NCI-H226 (cell line): ENCODE measurements at regions not wholly inside any gene's neighbourhood (a gene's known extent, or its start where the extent isn't known, plus 50 kb on each side); places are given as distances from the start of the nearest gene placed in this dataset.
A peak's percentile ranks its signal among the peaks of the same experiment; 100 is the strongest.

Experiments
- DNase-seq: peaks from one replicate; pipeline ENCODE4 v3.0.0-alpha.2; 2015

DNA sequence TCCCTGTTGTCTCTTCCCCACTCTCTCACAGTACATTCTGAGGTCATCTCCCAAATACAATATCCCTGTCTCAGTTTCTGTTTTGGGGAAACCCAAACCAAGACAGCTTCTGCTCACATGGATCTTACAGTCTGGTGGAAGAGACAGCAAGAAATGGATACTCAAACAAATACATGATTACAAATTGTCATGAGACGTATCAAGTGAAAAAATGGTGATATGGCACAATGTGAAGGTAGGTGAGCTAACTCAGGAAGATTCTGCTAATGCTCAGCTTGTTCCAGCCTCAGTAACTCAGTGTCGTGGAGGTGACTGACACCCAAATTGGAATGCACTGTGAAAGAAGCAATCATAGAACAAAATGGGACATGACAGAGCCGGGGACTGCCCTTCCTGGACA is 68.3 kb downstream of the CHST1 start:
- DNase-seq: no peak

DNA sequence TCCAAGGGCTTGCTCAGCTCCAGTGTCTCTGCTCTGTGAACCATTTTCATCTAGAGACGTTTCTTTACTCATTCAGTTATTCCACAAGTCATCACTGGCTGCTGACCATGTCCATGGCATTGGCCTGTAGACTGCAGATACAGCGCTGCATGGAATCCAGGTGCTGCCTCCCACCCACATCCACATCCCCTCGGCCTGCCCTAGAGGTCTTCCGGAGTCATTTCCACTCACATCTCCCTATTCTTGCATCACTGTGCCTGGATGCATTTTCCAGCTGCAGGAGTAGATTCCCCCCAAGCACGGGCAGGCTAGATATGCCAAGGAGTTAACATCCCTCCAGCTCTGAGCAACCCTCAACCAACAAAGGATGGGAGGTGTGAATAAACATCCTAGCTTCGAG is 68.9 kb downstream of the CHST1 start:
- DNase-seq: no peak

DNA sequence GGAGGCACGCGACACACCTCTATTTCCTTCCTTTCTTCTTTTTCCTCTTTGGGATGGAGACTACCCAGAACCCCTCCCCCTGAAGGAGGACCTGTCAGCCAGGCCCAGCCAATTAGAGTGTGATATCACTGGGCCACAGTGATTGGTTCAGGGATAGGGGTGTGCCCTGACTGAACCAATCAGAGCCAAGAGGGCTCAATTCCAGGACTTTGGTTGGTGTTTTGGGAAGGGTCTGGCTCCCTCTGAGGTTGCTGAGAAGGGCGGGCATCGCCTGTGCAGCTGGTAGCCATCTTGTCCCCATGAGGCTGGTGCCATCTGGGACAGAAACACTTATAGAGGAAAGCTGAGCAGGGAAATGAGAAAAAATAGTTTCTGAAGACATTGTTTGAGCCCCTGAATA is 71.4 kb downstream of the CHST1 start:
- no peak for DNase-seq

DNA sequence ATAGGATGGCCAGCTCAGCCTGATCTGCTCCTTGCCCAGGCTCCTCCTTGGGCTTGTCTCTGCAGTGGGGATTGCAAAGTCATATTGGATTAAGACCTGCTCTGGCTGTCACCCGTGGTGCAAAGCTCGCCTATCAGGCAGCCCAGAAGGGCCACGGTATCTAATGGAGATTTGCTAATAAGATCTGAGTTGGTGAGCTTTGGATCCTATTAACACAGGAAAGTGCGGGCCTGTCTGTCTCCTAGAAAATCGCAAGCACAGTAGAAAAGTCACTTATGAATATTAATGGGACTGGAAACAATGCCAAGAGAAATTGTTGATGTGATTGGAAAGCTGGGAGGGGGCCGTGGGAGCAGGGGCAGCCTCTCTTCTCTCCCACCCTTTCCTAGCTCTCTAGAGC is 72.8 kb downstream of the CHST1 start:
- DNase-seq: no peak

DNA sequence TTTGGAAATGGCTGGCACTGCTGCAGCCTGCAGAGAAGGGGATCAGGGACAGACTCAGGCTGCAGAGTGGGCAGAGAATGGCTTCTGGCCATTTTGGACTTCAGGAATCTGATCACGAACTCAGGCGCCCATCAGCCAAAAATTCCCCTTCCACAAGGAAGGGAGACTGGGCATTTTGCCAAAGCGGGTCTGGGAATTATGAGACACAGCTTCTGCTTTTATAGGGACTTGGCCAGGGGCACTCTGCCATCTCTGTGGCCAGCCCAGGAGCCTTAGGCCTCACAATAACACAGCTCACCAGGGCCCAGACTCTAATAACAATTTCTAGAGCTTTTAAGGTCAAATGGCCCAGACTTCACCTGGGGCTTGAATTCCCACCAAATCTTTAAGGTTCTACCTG is 74.7 kb downstream of the CHST1 start:
- DNase-seq: no peak

DNA sequence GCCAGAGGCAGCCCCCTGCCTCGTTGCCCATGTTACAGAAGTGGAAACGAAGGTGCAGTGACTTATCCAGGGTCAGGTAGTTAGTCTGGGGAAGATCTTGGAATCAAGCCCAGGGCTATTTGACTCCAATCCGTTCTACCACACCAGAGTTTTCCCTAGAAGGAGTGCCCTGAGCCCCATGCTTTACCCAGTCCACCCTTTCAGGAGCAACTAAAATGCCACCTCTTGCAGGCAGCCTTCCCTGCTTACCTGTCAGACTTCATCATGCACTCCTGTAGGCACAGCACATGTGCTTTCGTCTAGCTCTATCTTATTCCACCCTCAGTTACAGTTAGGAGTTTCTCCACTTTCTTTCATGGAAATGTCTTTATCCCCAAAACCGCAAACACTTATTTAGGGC is 80.2 kb downstream of the CHST1 start:
- no peak for DNase-seq

DNA sequence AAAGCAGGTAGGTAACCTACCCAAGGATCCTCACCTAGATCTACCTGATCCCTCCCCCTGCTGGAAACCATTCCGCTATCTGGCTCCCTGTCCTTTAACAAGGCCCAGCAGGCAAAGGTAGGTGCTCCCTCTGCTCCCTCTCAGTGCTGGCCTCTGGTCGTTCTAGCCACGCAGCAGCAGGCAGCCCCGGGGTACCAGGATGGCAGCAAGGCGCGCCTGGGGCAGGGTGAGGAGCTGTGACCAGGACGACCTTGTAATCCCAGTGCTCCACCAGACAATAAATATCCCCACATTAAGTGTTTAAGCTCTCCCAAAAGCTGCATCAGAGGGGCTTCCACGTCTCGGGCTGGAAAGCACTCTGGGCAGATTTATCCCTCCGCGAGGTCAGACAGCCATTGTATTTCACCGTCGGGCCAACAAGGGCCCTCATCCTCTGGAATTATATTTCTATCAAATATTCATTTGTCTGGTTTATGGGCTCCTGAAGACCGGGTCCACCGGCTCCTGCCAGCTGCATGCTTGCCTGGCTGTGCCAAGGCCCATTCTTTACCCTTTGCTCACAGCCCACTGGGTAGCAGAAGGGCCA is 81.3 kb downstream of the CHST1 start:
- DNase-seq: no peak

DNA sequence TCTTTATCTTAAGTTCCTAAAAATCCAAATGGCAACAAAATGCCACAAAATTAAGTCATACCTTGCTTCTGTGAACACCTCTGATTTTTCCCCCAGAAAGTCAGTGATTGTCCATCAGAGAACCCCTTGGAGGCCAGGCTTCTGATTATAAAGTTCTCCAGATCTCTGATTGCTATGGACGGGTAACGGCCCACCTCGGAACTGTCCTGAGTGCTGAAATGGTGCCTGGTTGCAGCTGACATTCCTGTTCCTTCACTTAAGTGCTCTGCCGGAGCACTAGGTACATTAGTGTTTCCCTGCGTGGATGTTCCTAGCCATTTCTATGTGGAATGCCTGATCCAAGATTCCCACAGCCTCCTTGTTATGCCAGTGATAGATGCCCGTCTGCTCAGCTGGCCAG is 85.0 kb downstream of the CHST1 start:
- DNase-seq: no peak

DNA sequence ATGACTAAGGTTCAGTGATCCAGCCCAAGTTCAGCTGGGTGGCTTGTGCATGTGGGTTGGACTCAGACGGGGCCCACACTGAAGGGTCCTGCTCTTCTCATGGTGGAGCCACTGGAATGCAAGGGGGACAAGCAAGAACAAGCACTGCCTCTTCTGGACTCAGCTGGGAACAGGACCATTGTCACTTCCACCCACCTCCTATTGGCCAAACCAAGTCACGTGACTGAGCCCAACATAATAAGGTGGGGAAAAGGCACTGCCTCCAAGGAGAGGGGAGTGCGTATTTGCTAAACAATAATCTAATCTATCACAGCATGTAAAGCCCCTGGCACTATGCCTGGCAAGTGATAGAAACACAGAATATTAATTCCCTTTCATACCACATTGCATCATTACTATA is 87.1 kb downstream of the CHST1 start:
- no peak for DNase-seq

DNA sequence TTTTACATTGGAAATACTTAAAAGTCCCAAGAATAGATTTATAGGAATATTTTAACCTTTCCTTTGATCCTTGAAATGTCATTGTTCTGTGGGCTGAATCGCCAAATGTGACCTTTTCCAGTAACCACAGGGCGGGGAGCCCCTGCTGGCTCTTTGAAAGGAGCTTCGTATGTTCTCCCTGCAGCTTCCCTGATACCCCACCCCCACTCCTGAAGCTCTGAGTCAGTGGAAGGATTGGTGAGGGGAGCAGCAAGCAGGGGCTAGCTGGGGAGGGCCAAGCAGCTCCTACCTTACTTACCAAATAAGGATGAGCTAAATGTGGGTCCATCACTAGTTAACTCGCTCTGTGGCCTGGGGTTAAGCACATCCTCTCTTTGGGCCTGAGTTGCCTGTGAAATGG is 87.7 kb downstream of the CHST1 start:
- DNase-seq: no peak

DNA sequence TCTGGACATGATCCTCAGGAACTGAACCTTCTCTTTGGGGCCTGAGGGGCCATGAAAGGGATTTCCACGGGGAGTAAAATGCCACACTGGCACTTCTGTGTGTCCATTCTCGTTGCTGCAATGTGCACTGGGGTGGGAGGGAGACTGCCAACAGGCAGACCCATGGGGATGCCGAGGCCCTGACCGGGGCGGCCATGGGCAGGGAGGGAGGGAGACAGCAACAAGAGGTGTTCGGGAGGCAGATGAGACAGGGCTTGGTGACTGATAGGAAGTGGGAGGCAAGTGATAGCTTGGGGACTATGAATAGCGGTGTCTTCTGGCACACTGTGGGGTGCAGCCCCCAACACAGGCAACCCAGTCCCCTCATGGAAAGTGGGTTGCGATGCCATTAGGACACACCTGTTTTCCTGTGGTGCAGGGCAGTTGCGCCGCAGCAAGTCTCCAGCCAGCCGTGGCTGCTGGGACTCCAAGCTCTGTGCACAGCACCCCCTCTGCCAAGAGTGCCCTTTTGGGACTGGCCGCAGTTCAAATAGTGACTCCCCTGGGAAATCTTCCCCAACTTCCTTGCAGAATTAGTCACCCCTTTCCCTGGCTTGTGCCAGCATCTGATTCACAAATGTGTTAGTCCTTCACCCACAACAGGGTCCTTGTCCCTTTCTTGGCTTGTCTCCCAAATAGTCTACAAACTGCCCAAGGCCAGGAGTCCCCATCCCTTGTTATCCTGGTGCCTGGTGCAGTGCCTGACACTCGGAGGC is 88.8 kb downstream of the CHST1 start:
- DNase-seq: no peak

DNA sequence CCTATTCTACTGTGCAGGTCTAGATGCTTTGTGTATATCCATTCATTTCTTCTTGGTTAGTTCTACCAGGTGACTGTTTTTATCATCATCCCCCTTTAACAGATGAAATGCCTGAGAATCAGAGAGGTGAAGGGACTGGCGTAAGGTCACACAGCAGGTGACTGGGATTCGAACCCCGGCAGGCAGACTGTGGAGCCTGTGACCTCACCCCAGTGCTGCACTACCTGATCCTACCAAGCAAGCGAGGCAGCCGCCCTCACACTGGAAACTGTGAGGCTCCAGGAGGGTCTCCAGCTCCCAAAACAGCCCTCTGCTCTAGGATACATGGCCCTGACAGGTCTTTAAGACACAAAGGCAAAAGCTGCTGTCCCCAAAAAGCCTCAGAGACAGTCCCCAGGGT is 91.7 kb downstream of the CHST1 start:
- DNase-seq: no peak

DNA sequence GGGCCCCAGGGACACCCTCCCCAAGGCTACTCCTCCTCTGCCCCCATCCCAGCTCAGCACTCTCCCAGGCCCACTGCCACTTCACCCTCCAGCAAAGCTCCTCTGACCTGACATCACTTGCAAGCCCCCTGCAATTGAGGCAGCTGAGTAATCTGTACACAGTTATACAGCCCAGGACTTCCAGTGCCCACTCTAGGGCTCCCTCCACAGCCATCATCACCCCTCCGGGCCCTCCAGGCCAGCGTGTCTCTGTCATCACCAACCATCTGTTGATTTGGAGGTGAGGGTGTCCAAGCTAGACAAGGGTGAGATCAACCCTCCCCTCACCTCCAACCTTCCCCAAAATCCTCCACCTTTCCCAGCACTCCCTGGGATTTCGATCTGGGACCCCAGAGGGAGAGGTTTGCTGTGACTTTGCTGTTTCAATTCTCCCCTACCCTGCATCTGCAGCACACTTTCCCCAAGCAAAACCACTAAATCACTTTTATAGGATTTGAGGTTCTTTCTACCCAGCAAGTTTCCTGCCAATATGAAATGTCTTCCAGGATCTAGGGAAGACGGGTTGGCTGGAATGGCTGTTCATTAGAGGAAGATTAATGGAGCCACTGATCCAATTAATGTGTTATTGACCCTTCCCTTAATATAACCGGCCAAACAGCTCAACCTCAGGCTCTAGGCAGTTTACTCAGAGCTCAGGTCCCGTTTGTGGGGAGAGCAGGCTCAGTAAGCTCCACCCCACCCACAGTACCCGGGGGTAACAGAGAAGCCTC is 92.9 kb downstream of the CHST1 start:
- DNase-seq: no peak

DNA sequence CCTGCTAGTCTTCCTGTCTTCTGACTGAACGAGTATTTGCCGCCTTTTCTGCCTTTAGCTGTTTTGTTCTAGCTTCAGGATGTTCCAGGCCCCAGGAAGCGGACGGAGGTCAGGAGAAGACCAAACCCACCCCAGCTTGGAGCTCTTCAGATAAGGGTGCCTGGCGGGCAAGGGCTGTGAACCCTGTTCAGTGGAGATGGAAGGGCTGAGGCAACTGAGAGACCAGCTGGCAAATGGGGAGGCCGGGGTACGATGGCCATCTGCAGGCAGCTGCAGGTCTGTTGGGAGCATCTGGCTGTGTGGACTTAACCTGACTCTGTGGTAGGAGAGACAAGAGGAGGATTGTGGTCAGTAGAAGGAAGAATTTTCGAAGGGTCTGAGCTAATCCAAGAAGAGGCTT is 95.6 kb downstream of the CHST1 start:
- no peak for DNase-seq

DNA sequence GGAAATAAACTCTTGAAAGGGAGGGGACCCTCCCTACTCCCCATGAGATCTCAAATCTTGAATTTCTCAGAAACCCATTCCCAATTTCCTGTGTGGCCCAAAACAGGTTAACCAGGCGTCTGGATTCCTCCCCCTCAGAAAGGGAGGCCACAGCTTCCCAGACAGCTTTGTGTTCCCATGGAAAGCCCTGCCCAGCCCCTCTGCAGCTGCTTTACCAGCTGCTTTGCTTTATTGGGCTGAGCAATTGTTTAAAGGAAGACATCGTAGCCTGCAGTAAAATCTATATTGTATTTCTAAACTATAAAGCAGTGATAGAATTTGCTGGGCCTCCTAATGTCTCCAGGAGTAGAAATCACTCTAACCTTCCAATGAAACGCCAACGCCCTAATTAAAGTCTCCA is 97.4 kb downstream of the CHST1 start:
- no peak for DNase-seq

DNA sequence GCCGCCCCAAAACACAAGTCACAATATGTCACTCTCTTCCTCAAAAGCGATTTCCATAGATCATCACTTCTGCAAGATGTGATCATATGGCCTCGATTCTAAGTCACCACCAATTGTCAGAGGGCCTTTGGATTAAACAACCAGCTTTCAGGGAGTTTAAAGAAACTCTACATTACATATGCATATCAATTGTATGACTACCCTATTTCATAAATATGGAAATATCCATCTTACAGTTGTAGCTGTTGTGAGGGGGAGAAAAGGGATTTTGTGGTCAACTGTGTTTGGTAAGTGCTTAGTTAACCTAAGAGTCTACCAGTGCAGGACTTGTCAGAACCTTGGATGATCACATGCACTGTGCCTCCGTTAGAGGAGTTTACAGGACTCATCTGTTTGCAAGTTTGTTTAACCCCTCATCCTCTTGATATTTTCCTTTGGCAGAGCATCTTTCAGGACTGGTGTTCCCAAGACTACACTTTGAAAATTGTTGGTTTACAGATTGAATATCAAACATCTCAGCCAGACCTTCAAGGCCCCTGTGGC is 99.9 kb downstream of the CHST1 start:
- no peak for DNase-seq

DNA sequence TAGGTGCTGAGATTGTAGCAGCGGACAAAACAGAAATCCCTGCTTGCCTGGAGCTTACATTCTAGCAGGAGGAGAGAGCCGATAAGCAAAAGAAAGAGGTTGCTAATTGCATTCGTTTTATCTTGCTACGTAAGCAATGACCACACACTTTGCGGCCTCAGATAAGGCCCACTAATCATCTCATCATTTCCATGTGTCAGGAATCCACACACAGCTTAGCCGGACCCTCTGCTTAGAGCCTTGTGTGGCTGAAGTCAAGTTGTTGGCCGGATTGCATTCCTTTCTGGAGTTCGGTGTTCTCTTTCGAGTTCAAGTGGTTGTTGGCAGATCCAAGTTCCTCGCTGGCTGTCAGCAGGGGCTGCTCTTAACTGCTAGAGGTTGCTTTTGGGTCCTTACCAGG is 101.6 kb downstream of the CHST1 start:
- DNase-seq: no peak

DNA sequence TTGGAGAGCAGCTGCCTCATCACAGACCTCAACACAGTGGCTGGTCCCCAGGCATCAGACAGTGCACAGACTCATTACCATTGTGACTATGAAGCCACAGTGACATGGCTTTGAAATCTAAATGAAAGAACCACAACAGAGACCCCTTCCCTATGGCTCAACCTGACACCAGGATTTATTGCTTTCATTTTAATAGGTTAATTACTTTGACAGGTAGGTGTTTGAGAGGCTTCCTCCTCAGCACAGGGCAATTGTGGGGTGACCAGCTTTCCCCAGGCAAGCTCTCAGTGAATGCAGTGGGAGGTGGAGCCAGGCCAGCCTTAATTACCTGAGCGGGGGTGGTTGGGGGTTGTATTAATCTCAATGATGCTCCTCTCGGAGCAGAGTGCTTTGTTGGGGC is 102.3 kb downstream of the CHST1 start:
- no peak for DNase-seq

DNA sequence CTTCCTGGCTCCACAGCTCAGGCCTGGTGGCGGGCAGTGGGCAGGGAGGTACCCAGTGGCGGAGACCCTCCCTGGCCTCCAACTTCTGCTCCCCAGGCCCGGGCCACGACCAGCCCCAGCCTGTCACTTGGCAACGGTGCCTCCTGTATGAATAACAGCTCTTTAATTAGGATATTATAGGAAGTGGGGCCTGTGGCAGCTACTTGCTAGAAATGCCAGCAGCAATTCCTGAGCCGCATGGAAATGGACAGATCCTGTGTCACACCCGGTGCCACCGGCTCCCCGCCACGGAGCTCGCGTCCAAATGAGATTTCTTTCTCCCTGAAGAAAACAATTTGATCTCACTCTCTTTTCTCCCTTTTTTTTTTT is 104.5 kb downstream of the CHST1 start:
- no peak for DNase-seq

DNA sequence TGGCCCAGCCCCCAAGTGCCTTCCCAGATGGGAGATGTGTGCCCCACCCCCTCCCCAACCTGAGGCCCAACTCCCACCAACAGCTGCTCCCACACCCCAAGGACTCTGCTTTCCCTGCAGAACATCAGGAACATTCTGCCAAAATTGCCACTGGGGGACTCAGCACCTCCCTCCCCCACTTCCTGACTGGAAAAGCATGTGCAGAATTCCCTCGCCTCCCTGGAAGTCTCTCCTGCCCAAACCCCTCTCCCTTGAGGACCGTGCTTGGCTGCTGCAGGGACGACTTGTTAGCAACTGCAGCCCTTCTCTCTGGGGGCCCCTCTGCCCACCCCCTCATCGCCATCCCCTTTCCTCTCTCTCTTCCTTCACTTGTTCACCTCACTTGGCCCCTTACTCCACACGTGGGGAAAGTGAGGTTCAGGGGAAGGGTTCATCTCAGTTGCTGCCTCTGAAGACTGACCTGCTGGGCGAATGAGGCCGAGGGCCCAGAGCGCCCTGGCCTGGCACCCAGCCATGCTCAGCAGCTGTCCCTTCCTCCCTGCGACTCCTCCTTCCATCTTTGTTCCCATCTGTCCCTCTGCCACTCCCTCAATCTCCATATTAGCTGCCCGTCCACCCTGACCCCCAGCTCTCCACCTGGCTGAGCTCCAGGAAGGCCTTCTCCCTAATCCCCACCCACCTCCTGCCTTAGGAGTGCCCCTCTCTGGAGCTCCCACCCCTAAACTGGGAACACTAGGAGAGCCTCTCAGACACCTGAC is 105.1 kb downstream of the CHST1 start:
- DNase-seq: no peak

DNA sequence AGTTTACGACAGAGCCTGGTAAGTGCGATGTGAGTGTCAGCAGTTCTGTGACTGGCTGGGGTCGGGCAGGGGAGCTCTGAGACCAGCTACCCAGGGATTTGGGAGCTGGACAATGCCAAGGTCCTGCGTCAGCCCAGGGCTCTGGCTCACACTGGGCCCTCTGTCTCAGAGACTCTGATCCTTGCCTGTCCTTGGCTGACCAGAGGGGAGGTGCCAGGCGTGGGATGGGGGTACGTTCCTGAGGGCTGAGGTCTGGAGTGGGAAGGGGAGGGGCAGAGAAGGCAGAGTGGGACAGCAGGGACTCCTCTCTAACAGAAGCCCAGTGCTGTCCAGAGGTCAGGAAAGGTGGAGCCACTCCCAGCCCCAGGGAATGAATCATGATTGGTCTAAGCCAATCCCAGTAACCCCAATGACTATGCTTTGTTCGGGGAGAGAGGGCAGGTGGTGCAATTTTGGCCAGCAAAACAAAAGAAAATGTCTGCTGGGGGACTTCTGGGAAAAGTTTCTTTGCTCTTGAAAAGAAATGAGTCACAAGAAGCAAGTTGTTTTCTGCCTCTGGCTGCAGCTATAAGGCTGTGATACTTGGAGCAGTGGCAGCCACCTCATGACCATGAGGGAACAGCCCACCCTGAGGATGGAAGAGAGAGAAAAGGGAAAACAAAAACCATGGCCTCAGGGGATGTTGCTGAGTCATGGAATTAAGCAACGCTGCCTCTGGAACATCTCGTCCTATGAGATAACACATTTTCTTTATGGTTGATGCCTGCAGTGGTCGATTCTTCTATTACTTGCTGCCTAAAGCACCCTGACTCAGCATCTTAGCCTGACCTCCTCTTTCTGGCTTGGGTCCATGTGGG is 108.3 kb downstream of the CHST1 start:
- peak; percentile 13 for DNase-seq

DNA sequence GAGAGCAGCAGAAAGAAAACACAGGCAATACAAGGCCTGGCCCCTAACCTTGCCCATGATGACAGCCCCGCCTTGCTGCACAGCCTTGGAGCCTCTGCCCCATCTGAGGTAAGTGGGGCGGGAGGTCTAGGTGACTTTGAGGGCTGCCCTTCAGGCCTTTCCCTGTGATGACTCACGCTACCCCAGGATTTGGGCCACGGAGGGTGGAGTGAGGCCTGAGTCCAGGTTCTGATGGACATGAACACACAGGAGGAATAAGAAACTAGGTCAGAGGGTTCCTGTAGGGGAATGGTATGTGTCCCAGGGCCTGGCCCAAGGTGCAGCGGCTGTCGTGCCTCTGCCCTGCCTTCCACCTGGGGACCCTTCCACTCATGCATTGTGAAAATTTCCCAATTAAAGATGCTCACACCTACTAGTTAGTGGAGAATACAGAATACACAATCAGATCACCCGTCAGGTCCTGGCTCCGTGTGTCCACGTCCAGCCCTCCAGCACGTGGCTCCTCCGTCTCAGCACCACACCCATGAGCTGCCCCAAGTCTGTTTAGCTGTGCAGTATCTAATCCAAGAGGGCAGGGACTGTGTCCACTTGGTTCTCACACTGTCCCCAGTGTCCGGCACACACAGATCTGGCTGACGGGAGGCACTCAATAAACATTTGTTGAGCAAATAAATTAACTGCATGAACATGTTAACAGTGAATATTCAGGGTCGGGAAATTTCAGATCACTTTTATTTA is 111.0 kb downstream of the CHST1 start:
- no peak for DNase-seq
